Natural killer cell (primary cell): ENCODE measurements at regions not wholly inside any gene's neighbourhood (a gene's known extent, or its start where the extent isn't known, plus 50 kb on each side); places are given as distances from the start of the nearest gene placed in this dataset.

ENCODE experiments used
- ATAC-seq, 3 donors: fragments of 150-1000 bp in 2 of 3; fragments of 200-7000 bp in 1 of 3; cut with Tn5 transposase; 1 replicate in 1 of 3; 2 replicates in 2 of 3; pipeline ENCODE4 v1.10.0; 2021; ENCODE audit warnings: mild to moderate bottlenecking in 2 of 3, moderate library complexity in 2 of 3
- DNase-seq, 2 donors: peaks; one replicate each; pipeline versions ENCODE4 v3.0.0 to v3.0.0-alpha.2; 2013 to 2021; ENCODE audit warnings: mixed read lengths in 1 of 2
- H3K27ac ChIP-seq: one replicate; pipeline ENCODE4 v1.5.1; 2013; ENCODE audit warnings: mild to moderate bottlenecking, low read length
- H3K27me3 ChIP-seq: one replicate; pipeline ENCODE4 v1.6.1; 2013; ENCODE audit warnings: low read length; ENCODE audit not compliant: control insufficient read depth, insufficient read depth
- H3K36me3 ChIP-seq: one replicate; pipeline ENCODE4 v1.6.1; 2013; ENCODE audit warnings: low read length; ENCODE audit not compliant: control insufficient read depth, insufficient read depth
- H3K4me1 ChIP-seq: one replicate; pipeline ENCODE4 v1.6.1; 2013; ENCODE audit warnings: low read length; ENCODE audit not compliant: control insufficient read depth, insufficient read depth
- H3K4me3 ChIP-seq: one replicate; pipeline ENCODE4 v1.5.1; 2013; ENCODE audit warnings: low read length
- H3K9me3 ChIP-seq: one replicate; pipeline ENCODE4 v1.6.1; 2013; ENCODE audit warnings: low read length; ENCODE audit not compliant: control insufficient read depth, insufficient read depth
- H3K27ac Mint-ChIP-seq, 2 donors: one replicate each; pipeline ENCODE4 v1.8.0; 2022; ENCODE audit warnings: mild to moderate bottlenecking in 2 of 2, mixed read lengths in 2 of 2, moderate library complexity in 1 of 2
- H3K27me3 Mint-ChIP-seq, 2 donors: one replicate each; pipeline ENCODE4 v1.8.0; 2022; ENCODE audit warnings: low read depth in 2 of 2, mixed read lengths in 2 of 2
- H3K36me3 Mint-ChIP-seq: one replicate; pipeline ENCODE4 v1.8.0; 2022; ENCODE audit warnings: mixed read lengths
- H3K4me1 Mint-ChIP-seq, 2 donors: one replicate each; pipeline ENCODE4 v1.8.0; 2022; ENCODE audit warnings: mixed read lengths in 2 of 2
- H3K4me3 Mint-ChIP-seq: one replicate; pipeline ENCODE4 v1.8.0; 2022; ENCODE audit warnings: mild to moderate bottlenecking, moderate library complexity, mixed read lengths
- H3K9me3 Mint-ChIP-seq, 2 donors: one replicate each; pipeline ENCODE4 v1.8.0; 2022; ENCODE audit warnings: mixed read lengths in 2 of 2
- CTCF ChIP-seq: fragments of 200-600 bp; IDR thresholded peaks from one replicate; pipeline ENCODE4 v1.8.0; 2022; ENCODE audit warnings: antibody characterized with exemption
- WGBS: methylation state at CpG from one replicate; pipeline ENCODE4 v1.1.7; 2013; ENCODE audit warnings: missing lambda C conversion rate; ENCODE audit not compliant: insufficient coverage; 5-methylcytosine and 5-hydroxymethylcytosine counted together
- intact Hi-C: fragments of 100-400 bp; cut with micrococcal nuclease; formaldehyde crosslinking; loops from one replicate; pipeline ENCODE4 v1.14.2; 2022

GRCh38 chr4:178611062-178611461 is 1168.8 kb upstream of the AGA start:
- Mint-ChIP-seq H3K4me1 (no peaks in the 10 kb centered on the region), H3K36me3 (peaks cover 11% of the 10 kb centered on the region), H3K27me3 (no peaks in the 10 kb centered on the region), H3K27ac (no peak overlapping the region), H3K4me3 (no peak overlapping the region), H3K9me3 (peaks cover 10 to 16% of the 10 kb centered on the region in 2 donors)
- no peak overlapping the region for H3K4me3 ChIP-seq
- intact Hi-C loops: no loop called here
- no peaks in the 10 kb centered on the region for H3K4me1 ChIP-seq
- no peak for TF ChIP-seq CTCF
- no peak overlapping the region for H3K27ac ChIP-seq
- no peaks in the 10 kb centered on the region for H3K36me3 ChIP-seq
- no peaks in the 10 kb centered on the region for H3K27me3 ChIP-seq
- peaks cover 3% of the 10 kb centered on the region for H3K9me3 ChIP-seq
- no peak for ATAC-seq
- WGBS: no CpG with 5 or more reads among the region's 2 CpGs
- no peak for DNase-seq

- Histone ChIP-seq H3K9me3 (peaks cover 3% of the 10 kb centered on the region), H3K4me1 (no peaks in the 10 kb centered on the region), H3K27ac (no peak overlapping the region), H3K27me3 (no peaks in the 10 kb centered on the region), H3K36me3 (no peaks in the 10 kb centered on the region), H3K4me3 (no peak overlapping the region)
- no peak for TF ChIP-seq CTCF
- intact Hi-C loops: no loop called here
- Mint-ChIP-seq H3K36me3 (peaks cover 11% of the 10 kb centered on the region), H3K4me3 (no peak overlapping the region), H3K27ac (no peak overlapping the region), H3K27me3 (no peaks in the 10 kb centered on the region), H3K9me3 (peaks cover 9 to 17% of the 10 kb centered on the region in 2 donors), H3K4me1 (no peaks in the 10 kb centered on the region)
- DNase-seq: no peak
- 1% methylated on average over 3 of the region's 4 CpGs for WGBS
- ATAC-seq: no peak
These were observed 1170.5 kb upstream of the AGA start for GRCh38 chr4:178612733-178613132.

- Mint-ChIP-seq H3K9me3 (peaks cover 7 to 11% of the 10 kb centered on the region in 2 donors), H3K27ac (no peak overlapping the region), H3K4me1 (no peaks in the 10 kb centered on the region), H3K36me3 (peaks cover under 1% of the 10 kb centered on the region), H3K4me3 (no peak overlapping the region), H3K27me3 (no peaks in the 10 kb centered on the region)
- no peak overlapping the region for H3K4me3 ChIP-seq
- intact Hi-C loops: no loop called here
- no peaks in the 10 kb centered on the region for H3K4me1 ChIP-seq
- no CpG with 5 or more reads among the region's 1 CpG for WGBS
- H3K27ac ChIP-seq: no peak overlapping the region
- peaks cover 8% of the 10 kb centered on the region for H3K9me3 ChIP-seq
- DNase-seq (no peak), ATAC-seq (no peak)
- H3K27me3 ChIP-seq: no peaks in the 10 kb centered on the region
- TF ChIP-seq CTCF: no peak
- no peaks in the 10 kb centered on the region for H3K36me3 ChIP-seq
These were observed 1190.2 kb upstream of the AGA start for GRCh38 chr4:178632415-178632814.

- H3K4me1 Mint-ChIP-seq: no peaks in the 10 kb centered on the region
- no peaks in the 10 kb centered on the region for H3K36me3 ChIP-seq
- no peaks in the 10 kb centered on the region for H3K27me3 ChIP-seq
- H3K4me3 Mint-ChIP-seq: no peak overlapping the region
- H3K36me3 Mint-ChIP-seq: peaks cover 9% of the 10 kb centered on the region
- peaks cover 8% of the 10 kb centered on the region for H3K9me3 ChIP-seq
- H3K4me1 ChIP-seq: no peaks in the 10 kb centered on the region
- H3K27ac ChIP-seq: no peak overlapping the region
- no CpG with 5 or more reads among the region's 1 CpG for WGBS
- TF ChIP-seq CTCF: no peak
- no peak overlapping the region for H3K27ac Mint-ChIP-seq
- H3K27me3 Mint-ChIP-seq: no peaks in the 10 kb centered on the region
- no peak overlapping the region for H3K4me3 ChIP-seq
- intact Hi-C loops: no loop called here
- H3K9me3 Mint-ChIP-seq: peaks cover 13% of the 10 kb centered on the region in 2 donors
- ATAC-seq (no peak), DNase-seq (no peak)
These were observed 1191.0 kb upstream of the AGA start for GRCh38 chr4:178633263-178633662.
